Heart right ventricle (tissue), 16 donors: ENCODE measurements at regions not wholly inside any gene's neighbourhood (a gene's known extent, or its start where the extent isn't known, plus 50 kb on each side); places are given as distances from the start of the nearest gene placed in this dataset.

Experiments
- ATAC-seq, 8 donors: fragments of 200-7000 bp; cut with Tn5 transposase; one replicate each; pipeline ENCODE4 v1.9.1; 2020; ENCODE audit warnings: mild to moderate bottlenecking in 8 of 8, moderate library complexity in 8 of 8, moderate number of reproducible peaks in 1 of 8
- DNase-seq, 2 donors: peaks; one replicate each; pipeline ENCODE4 v3.0.0-alpha.2; 2020
- H3K27ac ChIP-seq, 10 donors: fragments of 200-600 bp; sonication (generic) in 2 of 10; one replicate each; pipeline versions ENCODE4 v1.5.0 to v1.8.0; 2020 to 2022; ENCODE audit warnings: mild to moderate bottlenecking in 3 of 10
- H3K27me3 ChIP-seq, 7 donors: fragments of 200-600 bp; one replicate each; pipeline ENCODE4 v1.8.0; 2021 to 2022; ENCODE audit warnings: mild to moderate bottlenecking in 2 of 7
- H3K36me3 ChIP-seq, 9 donors: fragments of 200-600 bp; sonication (generic) in 1 of 9; one replicate each; pipeline versions ENCODE4 v1.5.0 to v1.8.0; 2020 to 2022; ENCODE audit warnings: mild to moderate bottlenecking in 2 of 9
- H3K4me1 ChIP-seq, 9 donors: fragments of 200-600 bp; sonication (generic) in 1 of 9; one replicate each; pipeline versions ENCODE4 v1.5.0 to v1.8.0; 2020 to 2022; ENCODE audit warnings: mild to moderate bottlenecking in 4 of 9
- H3K4me3 ChIP-seq, 10 donors: fragments of 200-600 bp; sonication (generic) in 2 of 10; one replicate each; pipeline versions ENCODE4 v1.5.0 to v1.8.0; 2020 to 2022; ENCODE audit warnings: mild to moderate bottlenecking in 7 of 10, moderate library complexity in 2 of 10
- H3K9me3 ChIP-seq, 11 donors: fragments of 200-600 bp in 10 of 11; sonication (generic) in 2 of 11; one replicate each; pipeline versions ENCODE4 v1.5.0 to v1.8.0; 2013 to 2022; ENCODE audit warnings: mild to moderate bottlenecking in 2 of 11, control low read depth in 1 of 11, moderate library complexity in 1 of 11
- WGBS, 2 donors: extraction: QIAGEN DNeasy Blood & Tissue Kit; methylation state at CpG; one replicate each; pipeline ENCODE4 v1.1.7; 2013; ENCODE audit warnings: inconsistent platforms in 1 of 2; 5-methylcytosine and 5-hydroxymethylcytosine counted together
- intact Hi-C, 10 donors: fragments of 100-400 bp; cut with DNase I; formaldehyde crosslinking; loops; one replicate each; pipeline versions ENCODE4 v1.11.1 to v1.14.2; 2022
- TF ChIP-seq, protein P1 (sequence below), 9 donors: fragments of 200-600 bp; sonication (generic) in 2 of 9; IDR thresholded peaks; one replicate each; pipeline versions ENCODE4 v1.5.0 to v1.8.0; 2021 to 2022; ENCODE audit warnings: antibody characterized with exemption in 9 of 9, mild to moderate bottlenecking in 5 of 9, moderate library complexity in 1 of 9
- donor health status: Arrhythmogenic right ventricular cardiomyopathy.
- donor health status: ischemic (EF 13 %, LVEDD 7.1; RV severe dilation, severe dysfunction).
- donor health status: healthy with polysubstance abuse.
- donor health status: DM: no; HTN: yes; CAD: no.
- donor health status: DM: no; HTN: no; CAD: no.
- donor health status: ischemic (EF 25% LVEDD 6.9; RV normal size, moderate dysfunction).
- donor health status: ischemic (EF 25% LVEDD 5.7; RV mildly dilated, moderate dysfunction).
- donor health status: healthy.
- donor health status: DM: yes; HTN: yes; CAD: no.
- donor health status: Ischemic cardiomyopathy.
- donor health status: ischemic (EF 35%, LVEDD 5.7; RV mildly dilated, moderate dysfunction).
- donor health status: nonischemic (EF 11% LVEDD 7.7; RV severe dilation, severe dysfunction).
- donor health status: DM: yes; HTN: yes; CAD: no.
- donor health status: PGD.
- donor health status: ischemic (EF 29% LVEDD 5.4; RV normal size, mild dysfunction).
- donor health status: nonischemic (EF 23%, LVEDD 6.1; RV moderate dilation, normal function).

DNA sequence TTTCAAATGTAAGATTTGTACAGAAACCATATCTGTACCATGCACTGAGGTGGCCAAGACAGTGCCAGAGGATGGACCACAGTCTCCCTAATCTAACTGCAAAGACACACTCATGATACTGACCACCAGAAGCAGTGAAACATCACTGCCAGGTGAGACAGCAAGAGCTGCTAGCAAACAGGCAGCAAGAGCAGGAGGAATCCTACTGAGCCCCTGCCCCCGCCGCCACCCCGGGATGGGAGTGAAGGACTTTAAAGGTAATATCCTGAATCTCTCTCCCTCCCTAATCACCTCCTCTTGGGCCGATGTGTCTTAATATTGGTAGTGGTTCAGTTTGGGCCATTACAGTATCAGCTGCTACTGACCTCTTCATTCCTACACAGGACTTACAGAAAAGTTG, 144.3 kb downstream of the XPNPEP1 start:
- Histone ChIP-seq H3K27me3 (peaks cover 0 to 24% (median 5%) of the 10 kb centered on the region in 7 donors), H3K4me1 (no peaks in the 10 kb centered on the region), H3K9me3 (no peaks in the 10 kb centered on the region), H3K36me3 (no peaks in the 10 kb centered on the region), H3K27ac (no peak overlapping the region), H3K4me3 (no peak overlapping the region)
- TF ChIP-seq, protein P1, sequence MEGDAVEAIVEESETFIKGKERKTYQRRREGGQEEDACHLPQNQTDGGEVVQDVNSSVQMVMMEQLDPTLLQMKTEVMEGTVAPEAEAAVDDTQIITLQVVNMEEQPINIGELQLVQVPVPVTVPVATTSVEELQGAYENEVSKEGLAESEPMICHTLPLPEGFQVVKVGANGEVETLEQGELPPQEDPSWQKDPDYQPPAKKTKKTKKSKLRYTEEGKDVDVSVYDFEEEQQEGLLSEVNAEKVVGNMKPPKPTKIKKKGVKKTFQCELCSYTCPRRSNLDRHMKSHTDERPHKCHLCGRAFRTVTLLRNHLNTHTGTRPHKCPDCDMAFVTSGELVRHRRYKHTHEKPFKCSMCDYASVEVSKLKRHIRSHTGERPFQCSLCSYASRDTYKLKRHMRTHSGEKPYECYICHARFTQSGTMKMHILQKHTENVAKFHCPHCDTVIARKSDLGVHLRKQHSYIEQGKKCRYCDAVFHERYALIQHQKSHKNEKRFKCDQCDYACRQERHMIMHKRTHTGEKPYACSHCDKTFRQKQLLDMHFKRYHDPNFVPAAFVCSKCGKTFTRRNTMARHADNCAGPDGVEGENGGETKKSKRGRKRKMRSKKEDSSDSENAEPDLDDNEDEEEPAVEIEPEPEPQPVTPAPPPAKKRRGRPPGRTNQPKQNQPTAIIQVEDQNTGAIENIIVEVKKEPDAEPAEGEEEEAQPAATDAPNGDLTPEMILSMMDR (IDR thresholded peaks at IDR 0.05) = no peak
- WGBS, 2 donors = 80 to 81% methylated on average over 4 of the region's 4 CpGs
- intact Hi-C loops = no loop called here
- DNase-seq (no peak), ATAC-seq (no peak)

- Histone ChIP-seq H3K4me1 (no peaks in the 10 kb centered on the region), H3K4me3 (no peak overlapping the region), H3K36me3 (no peaks in the 10 kb centered on the region), H3K9me3 (no peaks in the 10 kb centered on the region), H3K27me3 (peaks cover 0 to 9% (median 0%) of the 10 kb centered on the region in 7 donors), H3K27ac (no peak overlapping the region)
- WGBS, 2 donors = 49 to 51% methylated on average over 2 of the region's 2 CpGs
- no peak for ATAC-seq
- intact Hi-C loops = no loop called here
- TF ChIP-seq, protein P1 (IDR thresholded peaks at IDR 0.05) = no peak
- no peak for DNase-seq
Observed at GRCh38 chr10:109774121-109774440, 149.2 kb downstream of the XPNPEP1 start.

DNA sequence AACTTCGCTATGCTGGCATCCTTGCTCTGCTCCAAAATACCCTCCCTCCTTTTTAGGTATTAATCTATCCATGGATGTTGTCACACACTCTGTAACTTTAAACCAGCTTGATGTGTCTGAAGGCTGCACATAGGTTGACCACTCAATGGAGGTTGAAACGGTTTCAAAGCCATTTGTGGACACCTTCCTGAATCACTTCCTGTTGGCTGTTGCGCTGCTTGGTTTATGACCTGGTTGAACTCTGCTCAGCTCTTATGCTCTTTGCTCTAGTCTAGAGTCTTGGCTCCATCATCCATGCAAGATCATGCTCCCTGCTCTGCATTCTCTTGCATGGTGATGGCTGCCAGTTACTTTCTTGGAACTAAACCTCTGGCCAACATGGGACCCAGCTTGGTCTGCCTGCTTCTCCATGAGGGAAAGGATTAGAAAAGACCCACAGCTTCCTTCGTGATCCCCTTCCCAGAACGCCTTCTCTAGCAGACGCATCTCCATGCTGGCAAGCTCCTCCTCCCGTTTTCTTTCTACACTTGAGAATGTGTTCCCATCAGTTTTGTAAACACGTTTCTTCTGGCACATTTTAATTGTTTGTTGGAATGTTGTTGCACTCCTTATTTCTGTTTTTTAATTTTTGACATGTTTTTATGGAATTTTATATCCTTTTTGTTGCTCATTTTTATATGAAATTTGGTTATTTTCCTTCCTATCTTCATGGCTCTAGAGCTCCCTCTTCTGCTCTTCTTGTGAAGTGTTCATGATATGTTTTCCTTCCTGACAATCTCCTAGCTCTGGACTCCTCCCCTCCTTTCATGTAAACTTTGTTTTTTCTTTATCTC, 149.8 kb downstream of the XPNPEP1 start:
- peaks cover 0 to 4% (median 0%) of the 10 kb centered on the region in 7 donors for H3K27me3 ChIP-seq

DNA sequence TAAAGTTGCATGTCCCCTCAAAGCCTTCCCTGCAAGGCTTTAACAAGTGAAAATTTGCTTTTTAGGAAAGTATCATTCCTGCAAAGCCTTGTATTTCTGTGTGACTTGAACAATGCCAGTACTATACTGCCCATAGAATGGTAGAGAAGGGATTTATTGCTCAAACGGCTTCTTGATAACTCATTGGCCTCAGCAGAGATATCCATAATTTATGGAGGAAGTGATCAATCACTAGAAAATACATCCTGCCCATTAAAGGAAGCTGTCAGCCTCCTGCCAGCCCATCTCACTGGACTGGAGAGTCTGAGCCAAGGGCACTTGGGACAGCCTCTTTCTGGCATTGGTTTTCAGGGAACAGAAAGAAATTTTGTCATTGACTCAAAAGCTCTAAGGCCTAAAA, 152.6 kb downstream of the XPNPEP1 start:
- no peak for ATAC-seq
- peaks cover 0 to 4% (median 0%) of the 10 kb centered on the region in 7 donors for H3K27me3 ChIP-seq
- intact Hi-C loops = no loop called here
- TF ChIP-seq, protein P1 (IDR thresholded peaks at IDR 0.05) = no peak
- H3K4me3 ChIP-seq = no peak overlapping the region
- no peak overlapping the region for H3K27ac ChIP-seq
- no peak for DNase-seq
- peaks cover 0 to 4% (median 0%) of the 10 kb centered on the region in 11 donors for H3K9me3 ChIP-seq
- no peaks in the 10 kb centered on the region for H3K4me1 ChIP-seq
- WGBS, 2 donors = 35 to 53% methylated on average over 1 of the region's 1 CpG
- H3K36me3 ChIP-seq = no peaks in the 10 kb centered on the region

More for the DNA sequence above, 149.8 kb downstream of the XPNPEP1 start:
- TF ChIP-seq, protein P1 (IDR thresholded peaks at IDR 0.05) = peak in 7 of 9 donors; percentile 9 to 51 (median 35)
- Histone ChIP-seq H3K9me3 (no peaks in the 10 kb centered on the region), H3K4me1 (no peaks in the 10 kb centered on the region), H3K36me3 (no peaks in the 10 kb centered on the region), H3K27ac (no peak overlapping the region), H3K4me3 (no peak overlapping the region)
- 62 to 63% methylated on average over 8 of the region's 8 CpGs for WGBS, 2 donors
- intact Hi-C loops = no loop called here
- DNase-seq = no peak
- no peak for ATAC-seq
